IMR-90 (cell line): ENCODE measurements at regions not wholly inside any gene's neighbourhood (a gene's known extent, or its start where the extent isn't known, plus 50 kb on each side); places are given as distances from the start of the nearest gene placed in this dataset.

Experiments
- ATAC-seq: fragments of 200-7000 bp; cut with Tn5 transposase; 2 replicates; pipeline ENCODE4 v1.9.1; 2020; ENCODE audit warnings: low read depth, mild to moderate bottlenecking, moderate library complexity
- BruUV-seq: library from RNA; stranded (reverse); fragments of 400-500 nt; replicated peaks from 2 replicates; lab custom pipeline; 2021; lab: Mats Ljungman, UMichigan
- CTCF ChIA-PET: fragments of 300-600 bp; formaldehyde crosslinking; extraction: SDS; loops from one replicate; lab custom pipeline; 2021; ENCODE audit warnings: antibody characterized with exemption; lab: Yijun Ruan, JAX
- POLR2A ChIA-PET: fragments of 300-600 bp; sonication (Branson Sonifier 250); formaldehyde crosslinking; loops from one replicate; lab custom pipeline; 2022; ENCODE audit warnings: antibody characterized with exemption; ENCODE audit not compliant: unreplicated experiment; lab: Charles Lee
- DNase-seq: peaks from one replicate; pipeline ENCODE4 v3.0.0; 2013
- H2AFZ ChIP-seq: replicated peaks from 2 replicates; pipeline ENCODE3; 2013; ENCODE audit warnings: low read length, mild to moderate bottlenecking; ENCODE audit not compliant: poor library complexity
- H2AK5ac ChIP-seq: 2 replicates; pipeline ENCODE4 v1.6.1; 2013; ENCODE audit warnings: low read depth, low read length, inconsistent platforms
- H2AK9ac ChIP-seq: replicated peaks from 2 replicates; pipeline ENCODE3; 2013; ENCODE audit warnings: mild to moderate bottlenecking, low read depth, low read length, moderate library complexity; ENCODE audit not compliant: poor library complexity
- H2BK120ac ChIP-seq: 2 replicates; pipeline ENCODE4 v1.6.1; 2013; ENCODE audit warnings: low read depth, low read length, inconsistent platforms
- H2BK15ac ChIP-seq: 3 replicates; pipeline ENCODE4 v1.6.1; 2013; ENCODE audit warnings: low read depth, low read length, inconsistent platforms
- H2BK20ac ChIP-seq: 2 replicates; pipeline ENCODE4 v1.6.1; 2013; ENCODE audit warnings: low read depth, mild to moderate bottlenecking, inconsistent platforms, low read length, moderate library complexity
- H2BK5ac ChIP-seq: 2 replicates; pipeline ENCODE4 v1.6.1; 2013; ENCODE audit warnings: mild to moderate bottlenecking, low read depth, low read length, inconsistent platforms; ENCODE audit not compliant: poor library complexity, severe bottlenecking
- H3K14ac ChIP-seq: replicated peaks from 2 replicates; pipeline ENCODE4 v1.6.1; 2013; ENCODE audit warnings: low read depth, low read length, inconsistent platforms
- H3K18ac ChIP-seq: 2 replicates; pipeline ENCODE4 v1.6.1; 2013; ENCODE audit warnings: low read depth, low read length, control low read depth
- H3K23ac ChIP-seq: 2 replicates; pipeline ENCODE4 v1.6.1; 2013; ENCODE audit warnings: low read depth, low read length, inconsistent platforms
- H3K27ac ChIP-seq: 2 replicates; pipeline ENCODE4 v1.5.1; 2013; ENCODE audit warnings: mild to moderate bottlenecking, control low read depth, low read length; ENCODE audit not compliant: insufficient read depth
- H3K27me3 ChIP-seq: 2 replicates; pipeline ENCODE4 v1.6.1; 2013; ENCODE audit warnings: low read length; ENCODE audit not compliant: control insufficient read depth, insufficient read depth
- H3K36me3 ChIP-seq: 2 replicates; pipeline ENCODE4 v1.6.1; 2013; ENCODE audit warnings: low read length, mixed read lengths; ENCODE audit not compliant: control insufficient read depth, insufficient read depth
- H3K4ac ChIP-seq: 2 replicates; pipeline ENCODE4 v1.6.1; 2013; ENCODE audit warnings: low read depth, low read length, inconsistent platforms
- H3K4me1 ChIP-seq: 2 replicates; pipeline ENCODE4 v1.6.1; 2013; ENCODE audit warnings: low read length, mixed read lengths; ENCODE audit not compliant: control insufficient read depth, insufficient read depth
- H3K4me2 ChIP-seq: 2 replicates; pipeline ENCODE4 v1.6.1; 2013; ENCODE audit warnings: low read depth, mild to moderate bottlenecking, control low read depth, low read length, moderate library complexity
- H3K4me3 ChIP-seq: 2 replicates; pipeline ENCODE4 v1.5.1; 2013; ENCODE audit warnings: low read depth, mild to moderate bottlenecking, control low read depth, low read length, moderate library complexity; ENCODE audit not compliant: insufficient read depth
- H3K56ac ChIP-seq: 2 replicates; pipeline ENCODE4 v1.6.1; 2013; ENCODE audit warnings: low read length, inconsistent platforms; ENCODE audit not compliant: insufficient read depth; ENCODE audit errors: extremely low read depth
- H3K79me1 ChIP-seq, 2 experiments: 2 replicates each; pipeline ENCODE4 v1.6.1; 2013; ENCODE audit warnings: low read length in 2 of 2, inconsistent platforms in 1 of 2, low read depth in 1 of 2
- H3K9ac ChIP-seq: 2 replicates; pipeline ENCODE4 v1.6.1; 2013; ENCODE audit warnings: low read depth, low read length, control low read depth
- H3K9me1 ChIP-seq: 2 replicates; pipeline ENCODE4 v1.6.1; 2013; ENCODE audit warnings: low read length, inconsistent platforms; ENCODE audit not compliant: insufficient read depth
- H3K9me3 ChIP-seq: 2 replicates; pipeline ENCODE4 v1.6.1; 2013; ENCODE audit warnings: low read length; ENCODE audit not compliant: control insufficient read depth, insufficient read depth
- H4K20me1 ChIP-seq: 2 replicates; pipeline ENCODE4 v1.6.1; 2013; ENCODE audit warnings: low read length, inconsistent platforms; ENCODE audit not compliant: insufficient read depth
- H4K5ac ChIP-seq: 2 replicates; pipeline ENCODE4 v1.6.1; 2013; ENCODE audit warnings: mild to moderate bottlenecking, low read depth, low read length, control low read depth
- H4K8ac ChIP-seq, 2 experiments: 2 replicates each; pipeline ENCODE4 v1.6.1; 2013; ENCODE audit warnings: low read depth in 2 of 2, low read length in 2 of 2, control low read depth in 1 of 2, inconsistent platforms in 1 of 2
- H4K91ac ChIP-seq: 2 replicates; pipeline ENCODE4 v1.6.1; 2013; ENCODE audit warnings: low read depth, low read length, inconsistent platforms; ENCODE audit not compliant: insufficient read depth
- CEBPB ChIP-seq: IDR thresholded peaks from 2 replicates; pipeline ENCODE4 v1.6.1; 2012; ENCODE audit warnings: low read depth, low read length, improper control_type of control experiment
- CHD1 ChIP-seq: IDR thresholded peaks from 2 replicates; pipeline ENCODE4 v1.6.1; 2012; ENCODE audit warnings: low read depth, low read length, improper control_type of control experiment
- FOS ChIP-seq: fragments of 150-350 bp; IDR thresholded peaks from 2 replicates; pipeline ENCODE4 v1.6.1; 2016; ENCODE audit warnings: low read depth, low read length
- MAFK ChIP-seq: IDR thresholded peaks from 2 replicates; pipeline ENCODE4 v1.6.1; 2012; ENCODE audit warnings: low read depth, low read length, improper control_type of control experiment
- MAZ ChIP-seq: IDR thresholded peaks from 2 replicates; pipeline ENCODE4 v1.6.1; 2012; ENCODE audit warnings: low read depth, mild to moderate bottlenecking, low read length, improper control_type of control experiment, moderate library complexity, borderline replicate concordance
- MXI1 ChIP-seq: IDR thresholded peaks from 2 replicates; pipeline ENCODE4 v1.6.1; 2012; ENCODE audit warnings: low read depth, mild to moderate bottlenecking, low read length, moderate library complexity, borderline replicate concordance
- NFE2L2 ChIP-seq: fragments of 150-350 bp; IDR thresholded peaks from 2 replicates; pipeline ENCODE4 v1.6.1; 2016; ENCODE audit warnings: low read depth, mild to moderate bottlenecking, low read length
- POLR2A ChIP-seq: IDR thresholded peaks from 2 replicates; pipeline ENCODE4 v1.6.1; 2012; ENCODE audit warnings: mild to moderate bottlenecking, low read depth, low read length
- RCOR1 ChIP-seq: IDR thresholded peaks from 2 replicates; pipeline ENCODE4 v1.6.1; 2012; ENCODE audit warnings: mild to moderate bottlenecking, low read length, improper control_type of control experiment; ENCODE audit not compliant: insufficient replicate concordance
- RFX5 ChIP-seq: IDR thresholded peaks from 2 replicates; pipeline ENCODE4 v1.8.0; 2012; ENCODE audit warnings: low read depth, mild to moderate bottlenecking, low read length, moderate library complexity
- SMC3 ChIP-seq: fragments of 150-350 bp; IDR thresholded peaks from 2 replicates; pipeline ENCODE4 v1.6.1; 2016; ENCODE audit warnings: low read depth, mild to moderate bottlenecking, antibody characterized with exemption, low read length, moderate library complexity
- WGBS, 2 experiments: methylation state at CpG; one replicate each; pipeline versions ENCODE4 v1.1.5 to v1.1.7; 2013; ENCODE audit warnings: missing lambda C conversion rate in 2 of 2; ENCODE audit not compliant: insufficient read length in 1 of 2; ENCODE audit errors: extremely low coverage in 2 of 2; 5-methylcytosine and 5-hydroxymethylcytosine counted together
- dilution Hi-C: fragments of 300-500 bp; cut with HindIII; formaldehyde crosslinking; loops from one replicate; pipeline ENCODE4 v1.14.3; 2018; ENCODE audit warnings: low sequenced_read_pairs; ENCODE audit not compliant: unreplicated experiment
- in situ Hi-C: fragments of 300-500 bp; cut with MboI; formaldehyde crosslinking; loops from 3 replicates; pipeline ENCODE4 v1.14.3; 2019; ENCODE audit warnings: low sequenced_read_pairs, inconsistent platforms, mixed read lengths
- intact Hi-C: fragments of 100-400 bp; cut with micrococcal nuclease; formaldehyde crosslinking; loops from 2 replicates; pipeline ENCODE4 v1.10.0; 2022
- TF ChIP-seq, protein P1 (sequence below): conservative IDR thresholded peaks from 2 replicates; pipeline ENCODE4 v1.5.1; 2012; ENCODE audit warnings: mild to moderate bottlenecking, low read depth, low read length, improper control_type of control experiment
- TF ChIP-seq, protein P2 (sequence below): fragments of 150-350 bp; IDR thresholded peaks from 2 replicates; pipeline ENCODE4 v1.6.1; 2017; ENCODE audit warnings: mild to moderate bottlenecking, antibody characterized with exemption, low read length, low read depth
- TF ChIP-seq, protein P3 (sequence below): fragments of 150-350 bp; IDR thresholded peaks from 2 replicates; pipeline ENCODE4 v1.6.1; 2016; ENCODE audit warnings: low read depth, mild to moderate bottlenecking, low read length, moderate library complexity, borderline replicate concordance

DNA sequence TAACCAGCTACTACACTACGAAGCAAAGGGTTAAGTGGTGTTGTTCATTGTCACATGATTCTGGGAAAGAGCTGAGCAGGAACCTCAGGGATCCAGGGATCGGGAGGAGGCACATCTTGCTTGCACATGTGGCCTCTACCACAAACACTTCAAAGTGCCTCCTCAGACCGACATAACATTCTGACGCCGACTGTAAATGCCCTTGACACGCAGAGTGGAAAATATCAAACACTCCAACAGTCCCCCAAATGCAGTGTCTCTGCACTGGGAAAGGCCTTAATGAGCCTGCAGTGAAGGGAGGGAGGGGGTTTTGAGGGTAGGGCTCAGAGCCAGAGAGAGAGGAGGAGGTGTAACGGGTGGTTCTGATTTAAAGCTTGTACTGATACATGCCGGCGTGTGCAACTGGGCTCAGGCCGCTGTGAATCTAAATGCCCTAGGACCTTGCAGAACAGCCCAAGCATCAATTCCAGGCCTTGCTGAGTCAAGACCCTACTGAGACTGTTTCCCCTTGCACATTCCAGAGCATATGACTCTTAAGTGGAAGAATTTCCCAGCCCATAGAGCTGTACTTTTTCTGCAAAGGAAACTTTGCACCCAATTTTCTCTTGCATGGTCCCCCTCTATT is 163.7 kb downstream of the NTMT2 start:
- ATAC-seq (peak; percentile 99), DNase-seq (peak; percentile 95)
- Histone ChIP-seq H3K4me2 (peak overlapping the region; percentile 56), H3K9ac (peak overlapping the region; percentile 51), H3K14ac (peak overlapping the region; percentile 60), H2AFZ (peak overlapping the region; percentile 95), H3K27ac (peak overlapping the region; percentile 90), H2AK9ac (peak overlapping the region; percentile 61), H3K4ac (peak overlapping the region; percentile 88), H3K18ac (peak overlapping the region; percentile 51), H4K5ac (peak overlapping the region; percentile 28), H3K23ac (peak overlapping the region; percentile 93), H3K79me1 (no peaks in the 10 kb centered on the region), H3K56ac (peak overlapping the region; percentile 94; the same call in 1 of the 2 replicates), H3K4me3 (no peak overlapping the region), H2BK20ac (peak overlapping the region; percentile 98), H4K91ac (peak overlapping the region; percentile 86), H3K36me3 (no peaks in the 10 kb centered on the region), H2BK15ac (peak overlapping the region; percentile 91; the same call in 2 of the 3 replicates), H2AK5ac (peak overlapping the region; percentile 69; the same call in 1 of the 2 replicates), H2BK5ac (peak overlapping the region; percentile 93), H3K9me3 (no peaks in the 10 kb centered on the region), H2BK120ac (peak overlapping the region; percentile 97), H4K20me1 (no peaks in the 10 kb centered on the region), H4K8ac (peak overlapping the region; percentile 67 to 91), H3K27me3 (no peaks in the 10 kb centered on the region), H3K4me1 (peaks cover 11% of the 10 kb centered on the region), H3K9me1 (peaks cover 9% of the 10 kb centered on the region)
- dilution Hi-C loops (no loop called here), intact Hi-C loops (loop anchor here (1.0 to 5.0 kb wide), 2 partner anchors 223 to 353 kb away; partner anchors contain the start of genes GORAB and PRRX1), in situ Hi-C loops (no loop called here)
- 0% methylated on average over 1 of the region's 10 CpGs; no CpG with 5 or more reads in 1 of the 2 experiments for WGBS, 2 experiments
- CTCF ChIA-PET = interaction anchor here (0.6 kb wide), 1 partner anchor 710 kb away, joined by 4 read pairs; no protein-coding TSS in a partner anchor
- POLR2A ChIA-PET = interaction anchor here (0.6 kb wide), 1 partner anchor 221 kb away, joined by 3 read pairs; no protein-coding TSS in a partner anchor
- BruUV-seq = no TSS peak
- TF ChIP-seq CHD1 (no peak), CEBPB (no peak), RCOR1 (no peak), MAFK (peak; percentile 47), NFE2L2 (peak; percentile 41; the same call in 1 of the 2 replicates), SMC3 (no peak), MXI1 (no peak), RFX5 (no peak), POLR2A (no peak), FOS (0 out of 2 replicates have a peak, but pooled peaks have one; percentile 33), MAZ (no peak)
- TF ChIP-seq, protein P1, sequence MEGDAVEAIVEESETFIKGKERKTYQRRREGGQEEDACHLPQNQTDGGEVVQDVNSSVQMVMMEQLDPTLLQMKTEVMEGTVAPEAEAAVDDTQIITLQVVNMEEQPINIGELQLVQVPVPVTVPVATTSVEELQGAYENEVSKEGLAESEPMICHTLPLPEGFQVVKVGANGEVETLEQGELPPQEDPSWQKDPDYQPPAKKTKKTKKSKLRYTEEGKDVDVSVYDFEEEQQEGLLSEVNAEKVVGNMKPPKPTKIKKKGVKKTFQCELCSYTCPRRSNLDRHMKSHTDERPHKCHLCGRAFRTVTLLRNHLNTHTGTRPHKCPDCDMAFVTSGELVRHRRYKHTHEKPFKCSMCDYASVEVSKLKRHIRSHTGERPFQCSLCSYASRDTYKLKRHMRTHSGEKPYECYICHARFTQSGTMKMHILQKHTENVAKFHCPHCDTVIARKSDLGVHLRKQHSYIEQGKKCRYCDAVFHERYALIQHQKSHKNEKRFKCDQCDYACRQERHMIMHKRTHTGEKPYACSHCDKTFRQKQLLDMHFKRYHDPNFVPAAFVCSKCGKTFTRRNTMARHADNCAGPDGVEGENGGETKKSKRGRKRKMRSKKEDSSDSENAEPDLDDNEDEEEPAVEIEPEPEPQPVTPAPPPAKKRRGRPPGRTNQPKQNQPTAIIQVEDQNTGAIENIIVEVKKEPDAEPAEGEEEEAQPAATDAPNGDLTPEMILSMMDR = no peak
- TF ChIP-seq, protein P2, sequence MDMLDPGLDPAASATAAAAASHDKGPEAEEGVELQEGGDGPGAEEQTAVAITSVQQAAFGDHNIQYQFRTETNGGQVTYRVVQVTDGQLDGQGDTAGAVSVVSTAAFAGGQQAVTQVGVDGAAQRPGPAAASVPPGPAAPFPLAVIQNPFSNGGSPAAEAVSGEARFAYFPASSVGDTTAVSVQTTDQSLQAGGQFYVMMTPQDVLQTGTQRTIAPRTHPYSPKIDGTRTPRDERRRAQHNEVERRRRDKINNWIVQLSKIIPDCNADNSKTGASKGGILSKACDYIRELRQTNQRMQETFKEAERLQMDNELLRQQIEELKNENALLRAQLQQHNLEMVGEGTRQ = peak; percentile 40; the same call in 1 of the 2 replicates
- TF ChIP-seq, protein P3, sequence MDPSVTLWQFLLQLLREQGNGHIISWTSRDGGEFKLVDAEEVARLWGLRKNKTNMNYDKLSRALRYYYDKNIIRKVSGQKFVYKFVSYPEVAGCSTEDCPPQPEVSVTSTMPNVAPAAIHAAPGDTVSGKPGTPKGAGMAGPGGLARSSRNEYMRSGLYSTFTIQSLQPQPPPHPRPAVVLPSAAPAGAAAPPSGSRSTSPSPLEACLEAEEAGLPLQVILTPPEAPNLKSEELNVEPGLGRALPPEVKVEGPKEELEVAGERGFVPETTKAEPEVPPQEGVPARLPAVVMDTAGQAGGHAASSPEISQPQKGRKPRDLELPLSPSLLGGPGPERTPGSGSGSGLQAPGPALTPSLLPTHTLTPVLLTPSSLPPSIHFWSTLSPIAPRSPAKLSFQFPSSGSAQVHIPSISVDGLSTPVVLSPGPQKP = no peak
